HG03354 (cell line): ENCODE measurements at regions not wholly inside any gene's neighbourhood (a gene's known extent, or its start where the extent isn't known, plus 50 kb on each side); places are given as distances from the start of the nearest gene placed in this dataset.

Source experiments
- ATAC-seq: cut with Tn5 transposase; IDR thresholded peaks from one replicate; pipeline ENCODE4 v1.9.1; 2021; ENCODE audit warnings: mild to moderate bottlenecking; ENCODE audit not compliant: unreplicated experiment, poor library complexity, severe bottlenecking

GRCh38 chr1:94608142-94608851 lies 66.7 kb upstream of the F3 start:
- ATAC-seq, result no peak

- ATAC-seq, result no peak
Measured at GRCh38 chr1:94607398-94607797, 65.8 kb upstream of the F3 start.

DNA sequence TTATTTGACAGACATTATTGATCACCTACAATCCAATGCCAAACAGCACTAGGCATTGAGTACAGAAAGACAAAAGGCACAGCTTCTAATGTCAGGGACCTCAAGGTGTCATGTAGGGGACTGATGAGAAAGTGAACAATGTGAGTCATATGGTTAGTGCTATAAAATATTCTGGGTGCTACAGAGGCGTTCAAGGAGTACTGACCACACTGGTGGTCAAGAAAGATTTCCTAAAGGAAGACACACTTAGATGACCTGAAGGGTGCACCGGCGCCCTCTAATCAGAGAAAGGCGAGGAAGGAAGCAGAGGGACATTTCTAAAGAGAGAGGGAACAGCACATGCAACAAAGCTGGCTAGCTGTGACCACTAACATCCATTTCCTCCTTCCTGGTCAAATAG lies 64.9 kb upstream of the F3 start:
- no peak for ATAC-seq

GRCh38 chr1:94603663-94604062 lies 62.1 kb upstream of the F3 start:
- no peak for ATAC-seq

- ATAC-seq, result no peak
Measured at GRCh38 chr1:94602802-94603625, 61.5 kb upstream of the F3 start.

GRCh38 chr1:94602316-94602715 lies 60.8 kb upstream of the F3 start:
- no peak for ATAC-seq

- no peak for ATAC-seq
Measured at GRCh38 chr1:94600556-94600955, 59.0 kb upstream of the F3 start.

DNA sequence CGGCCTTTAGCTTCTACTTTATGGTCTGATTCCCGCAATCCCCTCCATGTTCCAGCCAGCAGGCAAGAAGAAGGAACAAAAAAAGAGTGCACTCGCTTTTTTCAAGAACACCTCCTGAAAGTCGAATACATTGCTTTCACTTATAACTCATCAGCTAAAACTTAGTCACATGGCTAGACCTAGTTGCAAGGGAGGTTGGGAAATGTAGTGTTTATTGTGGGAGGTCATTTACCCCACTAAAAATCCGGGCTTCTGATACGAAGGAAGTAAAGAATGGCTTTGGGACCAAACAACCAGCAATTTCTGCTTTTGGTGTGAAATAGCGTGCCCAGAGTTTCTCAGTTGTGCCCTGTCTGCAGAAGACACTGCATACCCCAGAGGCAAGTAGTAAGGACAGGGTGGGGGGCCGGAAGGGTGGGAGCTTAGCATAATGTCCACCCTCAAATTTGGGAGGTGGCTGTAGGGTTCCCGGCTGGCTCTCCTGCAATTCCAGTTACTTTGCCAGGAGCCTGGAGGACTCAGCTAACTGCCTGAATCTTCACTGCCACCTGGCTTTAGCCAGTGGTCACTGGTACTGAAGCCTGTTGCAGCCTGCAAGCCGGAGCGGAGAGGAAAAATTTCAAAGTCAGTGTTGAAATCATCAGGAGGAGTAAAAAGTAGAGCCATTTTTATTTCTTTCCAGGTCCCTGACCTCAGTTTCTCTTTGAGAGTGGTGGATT lies 57.7 kb upstream of the F3 start:
- ATAC-seq, result no peak

DNA sequence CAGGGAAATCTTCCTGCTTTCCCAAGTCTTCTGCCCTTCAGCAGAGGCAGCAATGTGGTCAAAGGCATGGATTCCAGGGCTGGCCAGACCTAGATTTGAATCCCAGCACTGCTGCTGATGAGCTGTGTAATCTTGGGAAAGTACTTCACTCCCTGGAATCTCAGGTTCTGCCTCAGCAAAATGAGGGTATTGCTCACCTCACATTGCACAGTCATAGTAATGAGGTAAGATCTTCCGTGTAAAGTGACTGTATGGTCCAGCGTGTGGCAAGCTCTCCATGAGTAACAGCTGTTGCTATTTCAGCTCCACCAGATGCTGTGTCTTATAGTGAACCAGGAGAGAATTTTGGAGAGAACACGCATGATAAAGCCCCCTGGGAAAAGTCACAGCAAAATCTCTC lies 56.1 kb upstream of the F3 start:
- ATAC-seq, result no peak

DNA sequence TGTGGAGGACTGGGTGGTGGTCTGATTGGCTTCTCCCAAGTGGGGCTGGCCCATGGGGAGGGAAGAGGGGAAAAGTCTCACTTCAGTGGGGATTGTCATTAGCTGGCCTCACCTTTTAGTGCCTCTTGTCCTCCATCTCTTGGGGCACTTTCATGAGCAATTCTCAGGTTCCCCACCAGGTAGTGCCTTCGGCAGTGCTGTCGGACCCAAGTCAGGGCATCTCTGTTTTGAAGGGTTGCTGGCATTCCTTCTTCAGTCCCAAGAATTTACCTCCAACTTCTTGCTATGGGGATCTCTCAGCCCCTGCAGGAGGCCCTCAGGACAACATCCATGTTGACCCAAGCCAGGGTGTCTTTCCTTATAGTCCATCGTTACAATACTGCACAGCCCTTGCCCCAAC lies 54.7 kb upstream of the F3 start:
- no peak for ATAC-seq

DNA sequence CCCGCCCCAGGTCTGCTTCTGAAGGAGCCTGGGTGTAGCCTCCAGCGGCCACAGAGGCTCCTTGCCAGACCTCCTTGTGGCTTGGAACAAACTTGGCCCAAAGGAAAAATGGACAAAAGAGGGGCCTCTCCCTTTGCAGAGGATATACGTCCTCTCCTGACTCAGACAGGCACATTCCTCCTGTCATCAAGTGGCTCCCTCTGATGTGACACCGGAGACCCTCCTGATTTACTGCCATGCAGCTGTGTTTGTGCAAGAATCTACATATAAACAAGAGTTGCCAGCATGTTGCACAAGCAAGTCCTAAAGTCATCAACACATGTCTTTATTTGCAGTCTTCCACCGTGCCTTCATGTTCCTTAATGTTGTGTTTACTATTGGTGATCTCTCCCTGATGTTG lies 54.1 kb upstream of the F3 start:
- no peak for ATAC-seq

GRCh38 chr1:94593611-94594010 lies 52.1 kb upstream of the F3 start:
- no peak for ATAC-seq

GRCh38 chr1:94592571-94592920 lies 51.0 kb upstream of the F3 start:
- no peak for ATAC-seq

- no peak for ATAC-seq
Measured at GRCh38 chr1:94591823-94592570, 50.4 kb upstream of the F3 start.
